ENCODE measurements at regions not wholly inside any gene's neighbourhood (a gene's known extent, or its start where the extent isn't known, plus 50 kb on each side); places are given as distances from the start of the nearest gene placed in this dataset.

GRCh38 chr4:31667686-31668085 is 947.5 kb downstream of the PCDH7 start:
- Histone ChIP-seq H3K79me1 (ENCODE audit: low read depth, low read length) (no peaks in the 10 kb centered on the region), H3K4me1 (replicated peaks in 1 of 4; ENCODE audit: control insufficient read depth in 3 of 4, insufficient read depth in 4 of 4, low read length in 3 of 4) (no peaks in the 10 kb centered on the region), H4K91ac (replicated peaks; ENCODE audit: insufficient read length, low read length) (no peak overlapping the region), H4K8ac (ENCODE audit: extremely low read depth, insufficient read depth, low read length) (no peak overlapping the region), H3K18ac (ENCODE audit: extremely low read depth, low read length) (no peak overlapping the region), H3K4me2 (ENCODE audit: insufficient read depth in 1 of 2, low read depth in 2 of 2, low read length in 2 of 2) (no peak overlapping the region), H3K23me2 (ENCODE audit: low read depth, low read length) (no peaks in the 10 kb centered on the region), H4K20me1 (replicated peaks in 1 of 2; ENCODE audit: control insufficient read depth in 1 of 2, insufficient read depth in 2 of 2, low read length in 2 of 2) (no peaks in the 10 kb centered on the region), H2BK15ac (ENCODE audit: low read length) (no peak overlapping the region), H3K9me3 (ENCODE audit: insufficient read depth in 2 of 2, low read depth in 1 of 2, low read length in 1 of 2) (no peaks in the 10 kb centered on the region), H2BK120ac (replicated peaks; ENCODE audit: low read depth, low read length) (no peak overlapping the region), H3K4ac (replicated peaks; ENCODE audit: insufficient read length, low read depth, low read length) (no peak overlapping the region), H2BK5ac (ENCODE audit: low read depth, low read length) (no peak overlapping the region), H3K14ac (ENCODE audit: insufficient read length) (no peak overlapping the region), H2BK20ac (ENCODE audit: low read length) (no peak overlapping the region), H3K36me3 (ENCODE audit: control insufficient read depth in 2 of 4, insufficient read depth in 4 of 4, low read length in 3 of 4) (no peaks in the 10 kb centered on the region), H3K9ac (replicated peaks in 1 of 4; ENCODE audit: extremely low read depth in 1 of 4, low read depth in 3 of 4, low read length in 3 of 4) (no peak overlapping the region), H3K4me3 (ENCODE audit: extremely low read depth in 1 of 4, insufficient read depth in 2 of 4, low read depth in 3 of 4, low read length in 4 of 4) (no peak overlapping the region), H3K79me2 (ENCODE audit: control insufficient read depth in 1 of 2, insufficient read depth in 2 of 2, low read length in 2 of 2) (no peaks in the 10 kb centered on the region), H2AK5ac (ENCODE audit: low read depth, low read length) (no peak overlapping the region), H3K56ac (replicated peaks; ENCODE audit: insufficient read length, low read depth, low read length) (no peak overlapping the region), H4K5ac (ENCODE audit: insufficient read length, low read depth, low read length) (no peak overlapping the region), H2BK12ac (ENCODE audit: low read depth, low read length) (no peak overlapping the region), H3K27ac (ENCODE audit: low read depth, low read length) (no peak overlapping the region), H3K27me3 (replicated peaks in 1 of 4; ENCODE audit: control insufficient read depth in 3 of 4, extremely low read depth in 1 of 4, insufficient read depth in 3 of 4, low read length in 3 of 4) (no peaks in the 10 kb centered on the region), H3K23ac (ENCODE audit: insufficient read length) (no peak overlapping the region), H2AFZ (ENCODE audit: low read length) (no peak overlapping the region)
- DNase-seq (ENCODE audit: low read depth in 1 of 2, low spot score in 2 of 2) (no peak), FAIRE-seq (no peak)
- POLR2A ChIA-PET (ENCODE audit: partially characterized antibody): no interaction called here
- 95% methylated on average over 2 of the region's 2 CpGs; no CpG with 5 or more reads in 1 of the 2 experiments for WGBS, 2 experiments (ENCODE audit: extremely low coverage in 1 of 2, insufficient coverage in 1 of 2, insufficient read length in 1 of 2, insufficient replicate concordance in 2 of 2, low coverage in 1 of 2, low lambda C conversion rate in 2 of 2, missing lambda C conversion rate in 1 of 2)
- CTCF ChIA-PET (ENCODE audit: partially characterized antibody): no interaction called here
- TF ChIP-seq GABPA (IDR thresholded peaks at IDR 0.05; ENCODE audit: borderline replicate concordance, insufficient read depth, low read length) (no peak), PHF8 (conservative IDR thresholded peaks at IDR 0.05; ENCODE audit: low read depth, low read length) (no peak), POLR2AphosphoS5 (IDR thresholded peaks at IDR 0.05; ENCODE audit: low read depth, low read length) (no peak), YY1 (IDR thresholded peaks at IDR 0.05; ENCODE audit: low read depth, low read length) (no peak), GTF2F1 (IDR thresholded peaks at IDR 0.05; ENCODE audit: borderline replicate concordance, low read depth, low read length) (no peak), HDAC2 (IDR thresholded peaks at IDR 0.05; ENCODE audit: borderline replicate concordance in 1 of 2, low read depth in 2 of 2, low read length in 2 of 2) (no peak), SP4 (IDR thresholded peaks at IDR 0.05; ENCODE audit: low read length) (no peak), TEAD4 (IDR thresholded peaks at IDR 0.05; ENCODE audit: low read depth, low read length) (no peak), SP1 (IDR thresholded peaks at IDR 0.05; ENCODE audit: low read depth, low read length) (no peak), USF2 (IDR thresholded peaks at IDR 0.05; ENCODE audit: low read length) (no peak), RXRA (IDR thresholded peaks at IDR 0.05; ENCODE audit: insufficient read depth, low read depth, low read length) (no peak), CEBPB (IDR thresholded peaks at IDR 0.05; ENCODE audit: low read depth, low read length) (no peak), EGR1 (IDR thresholded peaks at IDR 0.05; ENCODE audit: borderline replicate concordance, low read depth, low read length) (no peak), FOSL1 (IDR thresholded peaks at IDR 0.05; ENCODE audit: insufficient read depth, low read depth, low read length) (no peak), KDM5A (IDR thresholded peaks at IDR 0.05; ENCODE audit: low read length) (no peak), ASH2L (IDR thresholded peaks at IDR 0.05; ENCODE audit: low read length) (no peak)
